OCI-LY7 (cell line): ENCODE measurements at regions not wholly inside any gene's neighbourhood (a gene's known extent, or its start where the extent isn't known, plus 50 kb on each side); places are given as distances from the start of the nearest gene placed in this dataset.

Experiments used
- EZH2phosphoT487 ChIP-seq: fragments of 200-600 bp; sonication (generic); IDR thresholded peaks from 2 replicates; pipeline ENCODE4 v1.6.1; 2018; ENCODE audit warnings: low read depth, borderline replicate concordance, mild to moderate bottlenecking, mixed run types, antibody characterized with exemption, low read length, moderate library complexity, mixed read lengths
- TF ChIP-seq, protein P1 (sequence below): fragments of 200-600 bp; sonication (generic); conservative IDR thresholded peaks from 2 replicates; pipeline ENCODE4 v1.5.1; 2014; ENCODE audit warnings: mild to moderate bottlenecking, antibody characterized with exemption, low read length, moderate library complexity, mixed read lengths

DNA sequence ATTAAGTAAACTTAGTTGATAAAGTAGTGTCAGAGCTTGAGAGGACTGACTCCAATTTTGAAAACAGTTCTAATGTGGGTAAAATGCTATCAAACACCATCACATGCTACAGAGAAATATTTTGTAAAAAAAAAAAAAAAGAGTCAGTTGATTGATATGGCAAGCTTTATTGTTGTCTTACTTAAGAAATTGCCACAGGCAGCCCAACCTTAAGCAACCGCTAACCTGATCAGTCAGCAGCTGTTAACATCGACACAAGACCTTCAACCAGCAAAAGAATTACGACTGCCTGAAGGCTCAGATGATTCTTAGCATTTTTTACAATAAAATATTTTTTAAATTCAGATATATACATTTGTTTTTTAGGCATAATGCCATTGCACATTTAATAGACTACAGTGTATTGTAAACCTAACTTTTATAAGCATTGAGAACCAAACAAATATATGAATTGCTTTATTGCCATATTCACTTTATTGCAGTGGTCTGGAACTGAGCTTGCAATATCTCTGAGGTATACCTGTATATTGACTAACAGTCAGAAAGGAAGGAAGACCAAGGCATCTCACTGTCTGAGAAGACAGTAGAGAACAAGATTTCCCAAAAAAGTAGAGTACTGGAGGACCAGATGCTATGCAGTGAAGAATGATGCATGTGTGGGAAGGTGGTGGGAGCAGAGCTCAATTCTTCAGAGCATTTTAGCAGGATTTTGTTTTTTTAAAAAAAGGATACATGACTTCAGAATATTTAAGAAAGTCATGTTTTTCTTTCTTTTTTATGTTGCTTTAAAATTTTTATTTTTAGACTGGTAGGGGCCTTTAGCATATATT, 973.8 kb upstream of the GYPC start:
- TF ChIP-seq, protein P1, sequence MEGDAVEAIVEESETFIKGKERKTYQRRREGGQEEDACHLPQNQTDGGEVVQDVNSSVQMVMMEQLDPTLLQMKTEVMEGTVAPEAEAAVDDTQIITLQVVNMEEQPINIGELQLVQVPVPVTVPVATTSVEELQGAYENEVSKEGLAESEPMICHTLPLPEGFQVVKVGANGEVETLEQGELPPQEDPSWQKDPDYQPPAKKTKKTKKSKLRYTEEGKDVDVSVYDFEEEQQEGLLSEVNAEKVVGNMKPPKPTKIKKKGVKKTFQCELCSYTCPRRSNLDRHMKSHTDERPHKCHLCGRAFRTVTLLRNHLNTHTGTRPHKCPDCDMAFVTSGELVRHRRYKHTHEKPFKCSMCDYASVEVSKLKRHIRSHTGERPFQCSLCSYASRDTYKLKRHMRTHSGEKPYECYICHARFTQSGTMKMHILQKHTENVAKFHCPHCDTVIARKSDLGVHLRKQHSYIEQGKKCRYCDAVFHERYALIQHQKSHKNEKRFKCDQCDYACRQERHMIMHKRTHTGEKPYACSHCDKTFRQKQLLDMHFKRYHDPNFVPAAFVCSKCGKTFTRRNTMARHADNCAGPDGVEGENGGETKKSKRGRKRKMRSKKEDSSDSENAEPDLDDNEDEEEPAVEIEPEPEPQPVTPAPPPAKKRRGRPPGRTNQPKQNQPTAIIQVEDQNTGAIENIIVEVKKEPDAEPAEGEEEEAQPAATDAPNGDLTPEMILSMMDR, result no peak
- TF ChIP-seq EZH2phosphoT487, result no peak
